ENCODE measurements at regions not wholly inside any gene's neighbourhood (a gene's known extent, or its start where the extent isn't known, plus 50 kb on each side); places are given as distances from the start of the nearest gene placed in this dataset.

GRCh38 chr2:226483143-226483542 lies 316.5 kb downstream of the IRS1 start:
- TF ChIP-seq CEBPB (IDR thresholded peaks at IDR 0.05) (peak; percentile 43 to 80; a peak in 3 of 4 replicates), FOSL2 (IDR thresholded peaks at IDR 0.05) (no peak), FOSL2 (CRISPR knock-in tag; IDR thresholded peaks at IDR 0.05) (no peak)
- POLR2A ChIA-PET = no interaction called here
- Histone ChIP-seq H3K4me2 (peak overlapping the region; percentile 84), H3K27ac (peak overlapping the region; percentile 74 to 82), H3K9me3 (0 out of 3 replicates have a peak, but pooled peaks cover under 1% of the 10 kb centered on the region), H3K4me1 (peaks cover 35% of the 10 kb centered on the region), H3K4me3 (no peak overlapping the region)
- CTCF ChIA-PET = interaction anchor here (1.4 kb wide), 1 partner anchor 319 kb away, joined by 3 read pairs; no protein-coding TSS in a partner anchor
- peak in 1 of 2 experiments; percentile 18 for DNase-seq (ENCODE audit: low read depth in 1 of 2, low spot score in 1 of 2)
- no peak for FAIRE-seq
- peak; percentile 15 to 47; a peak in 3 of 6 replicates for ATAC-seq
- WGBS (ENCODE audit: missing lambda C conversion rate) = 20% methylated on average over 5 of the region's 5 CpGs

- H3K4me1 ChIP-seq = peaks cover 49% of the 10 kb centered on the region
- ChIA-PET CTCF (interaction anchor here (0.7 to 1.3 kb wide), 3 partner anchors 307 to 587 kb away, joined by 3 to 5 read pairs (median 3); partner anchors contain the start of gene IRS1), POLR2A (interaction anchor here (0.6 to 1.5 kb wide), 5 partner anchors 75 to 322 kb away, joined by 3 to 5 read pairs (median 3); partner anchors contain the start of gene IRS1)
- ATAC-seq = peak; percentile 96 to 98
- H3K4me3 ChIP-seq = no peak overlapping the region
- DNase-seq (ENCODE audit: low read depth in 1 of 2, low spot score in 1 of 2) = peak; percentile 51 to 93
- peak; percentile 51 for FAIRE-seq
- H3K4me2 ChIP-seq = peak overlapping the region; percentile 58
- 2% methylated on average over 8 of the region's 8 CpGs for WGBS (ENCODE audit: missing lambda C conversion rate)
- peaks cover 11% of the 10 kb centered on the region; the same call in 2 of the 3 replicates for H3K9me3 ChIP-seq
- H3K27ac ChIP-seq = peak overlapping the region; percentile 75 to 89
- TF ChIP-seq EP300 (IDR thresholded peaks at IDR 0.05) (peak; percentile 35 to 70; a peak in 1 of 5 replicates), POLR2A (IDR thresholded peaks at IDR 0.05; ENCODE audit: low read length) (no peak), POLR2AphosphoS2 (conservative IDR thresholded peaks at IDR 0.05; ENCODE audit: low read length) (no peak), ZC3H11A (IDR thresholded peaks at IDR 0.05) (no peak), HES2 (IDR thresholded peaks at IDR 0.05) (no peak), EHF (CRISPR knock-in tag; IDR thresholded peaks at IDR 0.05) (0 out of 2 replicates have a peak, but pooled peaks have one; percentile 13), RCOR1 (IDR thresholded peaks at IDR 0.05; ENCODE audit: low read depth, low read length) (no peak), RARB (CRISPR knock-in tag; IDR thresholded peaks at IDR 0.05) (no peak), SMC3 (IDR thresholded peaks at IDR 0.05) (peak; percentile 50; the same call in 2 of the 3 replicates), ZSCAN20 (CRISPR knock-in tag; IDR thresholded peaks at IDR 0.05) (no peak), FOSL2 (IDR thresholded peaks at IDR 0.05) (peak; percentile 52; the same call in 1 of the 2 replicates), FOSL2 (CRISPR knock-in tag; IDR thresholded peaks at IDR 0.05) (peak; percentile 94), KDM5A (IDR thresholded peaks at IDR 0.05) (no peak), EHMT2 (IDR thresholded peaks at IDR 0.05; ENCODE audit: low read depth) (no peak), FOSB (CRISPR knock-in tag; IDR thresholded peaks at IDR 0.05) (no peak), HOXB13 (CRISPR knock-in tag; IDR thresholded peaks at IDR 0.05; ENCODE audit: low read depth) (peak; percentile 70; the same call in 1 of the 2 replicates), KDM1A (IDR thresholded peaks at IDR 0.05; ENCODE audit: low read depth) (no peak), MYC (IDR thresholded peaks at IDR 0.05; ENCODE audit: borderline replicate concordance, low read length) (peak; percentile 64; the same call in 1 of the 2 replicates), TP53 (CRISPR knock-in tag; IDR thresholded peaks at IDR 0.05) (no peak), NPAS2 (CRISPR knock-in tag; IDR thresholded peaks at IDR 0.05; ENCODE audit: borderline replicate concordance) (no peak), JUNB (IDR thresholded peaks at IDR 0.05) (peak; percentile 59), CBX2 (IDR thresholded peaks at IDR 0.05; ENCODE audit: borderline replicate concordance, low read depth) (no peak), SREBF2 (IDR thresholded peaks at IDR 0.05) (no peak), HOXA7 (CRISPR knock-in tag; IDR thresholded peaks at IDR 0.05) (no peak)
- TF ChIP-seq, protein P1, sequence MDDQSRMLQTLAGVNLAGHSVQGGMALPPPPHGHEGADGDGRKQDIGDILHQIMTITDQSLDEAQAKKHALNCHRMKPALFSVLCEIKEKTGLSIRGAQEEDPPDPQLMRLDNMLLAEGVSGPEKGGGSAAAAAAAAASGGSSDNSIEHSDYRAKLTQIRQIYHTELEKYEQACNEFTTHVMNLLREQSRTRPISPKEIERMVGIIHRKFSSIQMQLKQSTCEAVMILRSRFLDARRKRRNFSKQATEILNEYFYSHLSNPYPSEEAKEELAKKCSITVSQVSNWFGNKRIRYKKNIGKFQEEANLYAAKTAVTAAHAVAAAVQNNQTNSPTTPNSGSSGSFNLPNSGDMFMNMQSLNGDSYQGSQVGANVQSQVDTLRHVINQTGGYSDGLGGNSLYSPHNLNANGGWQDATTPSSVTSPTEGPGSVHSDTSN (IDR thresholded peaks at IDR 0.05) = no peak
- TF ChIP-seq, protein P2, sequence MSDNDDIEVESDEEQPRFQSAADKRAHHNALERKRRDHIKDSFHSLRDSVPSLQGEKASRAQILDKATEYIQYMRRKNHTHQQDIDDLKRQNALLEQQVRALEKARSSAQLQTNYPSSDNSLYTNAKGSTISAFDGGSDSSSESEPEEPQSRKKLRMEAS (IDR thresholded peaks at IDR 0.05) = peak; percentile 96
- TF ChIP-seq, protein P3, sequence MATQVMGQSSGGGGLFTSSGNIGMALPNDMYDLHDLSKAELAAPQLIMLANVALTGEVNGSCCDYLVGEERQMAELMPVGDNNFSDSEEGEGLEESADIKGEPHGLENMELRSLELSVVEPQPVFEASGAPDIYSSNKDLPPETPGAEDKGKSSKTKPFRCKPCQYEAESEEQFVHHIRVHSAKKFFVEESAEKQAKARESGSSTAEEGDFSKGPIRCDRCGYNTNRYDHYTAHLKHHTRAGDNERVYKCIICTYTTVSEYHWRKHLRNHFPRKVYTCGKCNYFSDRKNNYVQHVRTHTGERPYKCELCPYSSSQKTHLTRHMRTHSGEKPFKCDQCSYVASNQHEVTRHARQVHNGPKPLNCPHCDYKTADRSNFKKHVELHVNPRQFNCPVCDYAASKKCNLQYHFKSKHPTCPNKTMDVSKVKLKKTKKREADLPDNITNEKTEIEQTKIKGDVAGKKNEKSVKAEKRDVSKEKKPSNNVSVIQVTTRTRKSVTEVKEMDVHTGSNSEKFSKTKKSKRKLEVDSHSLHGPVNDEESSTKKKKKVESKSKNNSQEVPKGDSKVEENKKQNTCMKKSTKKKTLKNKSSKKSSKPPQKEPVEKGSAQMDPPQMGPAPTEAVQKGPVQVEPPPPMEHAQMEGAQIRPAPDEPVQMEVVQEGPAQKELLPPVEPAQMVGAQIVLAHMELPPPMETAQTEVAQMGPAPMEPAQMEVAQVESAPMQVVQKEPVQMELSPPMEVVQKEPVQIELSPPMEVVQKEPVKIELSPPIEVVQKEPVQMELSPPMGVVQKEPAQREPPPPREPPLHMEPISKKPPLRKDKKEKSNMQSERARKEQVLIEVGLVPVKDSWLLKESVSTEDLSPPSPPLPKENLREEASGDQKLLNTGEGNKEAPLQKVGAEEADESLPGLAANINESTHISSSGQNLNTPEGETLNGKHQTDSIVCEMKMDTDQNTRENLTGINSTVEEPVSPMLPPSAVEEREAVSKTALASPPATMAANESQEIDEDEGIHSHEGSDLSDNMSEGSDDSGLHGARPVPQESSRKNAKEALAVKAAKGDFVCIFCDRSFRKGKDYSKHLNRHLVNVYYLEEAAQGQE (IDR thresholded peaks at IDR 0.05) = no peak
- TF ChIP-seq, protein P4, sequence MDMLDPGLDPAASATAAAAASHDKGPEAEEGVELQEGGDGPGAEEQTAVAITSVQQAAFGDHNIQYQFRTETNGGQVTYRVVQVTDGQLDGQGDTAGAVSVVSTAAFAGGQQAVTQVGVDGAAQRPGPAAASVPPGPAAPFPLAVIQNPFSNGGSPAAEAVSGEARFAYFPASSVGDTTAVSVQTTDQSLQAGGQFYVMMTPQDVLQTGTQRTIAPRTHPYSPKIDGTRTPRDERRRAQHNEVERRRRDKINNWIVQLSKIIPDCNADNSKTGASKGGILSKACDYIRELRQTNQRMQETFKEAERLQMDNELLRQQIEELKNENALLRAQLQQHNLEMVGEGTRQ (IDR thresholded peaks at IDR 0.05) = peak; percentile 48; the same call in 1 of the 2 replicates
- TF ChIP-seq, protein P5, sequence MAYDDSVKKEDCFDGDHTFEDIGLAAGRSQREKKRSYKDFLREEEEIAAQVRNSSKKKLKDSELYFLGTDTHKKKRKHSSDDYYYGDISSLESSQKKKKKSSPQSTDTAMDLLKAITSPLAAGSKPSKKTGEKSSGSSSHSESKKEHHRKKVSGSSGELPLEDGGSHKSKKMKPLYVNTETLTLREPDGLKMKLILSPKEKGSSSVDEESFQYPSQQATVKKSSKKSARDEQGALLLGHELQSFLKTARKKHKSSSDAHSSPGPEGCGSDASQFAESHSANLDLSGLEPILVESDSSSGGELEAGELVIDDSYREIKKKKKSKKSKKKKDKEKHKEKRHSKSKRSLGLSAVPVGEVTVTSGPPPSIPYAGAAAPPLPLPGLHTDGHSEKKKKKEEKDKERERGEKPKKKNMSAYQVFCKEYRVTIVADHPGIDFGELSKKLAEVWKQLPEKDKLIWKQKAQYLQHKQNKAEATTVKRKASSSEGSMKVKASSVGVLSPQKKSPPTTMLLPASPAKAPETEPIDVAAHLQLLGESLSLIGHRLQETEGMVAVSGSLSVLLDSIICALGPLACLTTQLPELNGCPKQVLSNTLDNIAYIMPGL (CRISPR knock-in tag; IDR thresholded peaks at IDR 0.05; ENCODE audit: borderline replicate concordance) = no peak
Measured at GRCh38 chr2:226478109-226478809, 321.4 kb downstream of the IRS1 start.

Measured in A549 (cell line).